Vagina (tissue), 2 donors: ENCODE measurements at regions not wholly inside any gene's neighbourhood (a gene's known extent, or its start where the extent isn't known, plus 50 kb on each side); places are given as distances from the start of the nearest gene placed in this dataset.
"Not testable (repeated sequence)": the region's sequence is repeated elsewhere in the genome, so short reads cannot be mapped to it uniquely, and the experiment has no call there.

ENCODE experiments used
- DNase-seq, 2 donors: peaks; one replicate each; pipeline ENCODE4 v3.0.0-alpha.2; 2017; ENCODE audit errors: extremely low spot score in 2 of 2
- H3K27ac ChIP-seq: fragments of 200-600 bp; sonication (generic); one replicate; pipeline ENCODE4 v1.5.1; 2019
- H3K27me3 ChIP-seq: fragments of 200-600 bp; sonication (generic); one replicate; pipeline ENCODE4 v1.5.1; 2019
- H3K36me3 ChIP-seq, 2 donors: fragments of 200-600 bp; sonication (generic); one replicate each; pipeline ENCODE4 v1.5.1; 2017 to 2019
- H3K4me1 ChIP-seq: fragments of 200-600 bp; sonication (generic); one replicate; pipeline ENCODE4 v1.5.1; 2019
- H3K4me3 ChIP-seq, 2 donors: fragments of 200-600 bp; sonication (generic); 1 replicate in 1 of 2; 2 replicates in 1 of 2; pipeline ENCODE4 v1.5.1; 2016 to 2019
- H3K9me3 ChIP-seq: fragments of 200-600 bp; sonication (generic); one replicate; pipeline ENCODE4 v1.5.1; 2019
- CTCF ChIP-seq, 3 experiments: fragments of 450-650 bp in 2 of 3; fragments of 200-600 bp in 1 of 3; sonication (generic) in 1 of 3; IDR thresholded peaks; one replicate each; pipeline ENCODE4 v1.5.1; 2017 to 2019; ENCODE audit warnings: antibody characterized with exemption in 3 of 3, mild to moderate bottlenecking in 2 of 3, moderate library complexity in 2 of 3
- POLR2A ChIP-seq, 2 donors: fragments of 450-650 bp; IDR thresholded peaks; one replicate each; pipeline ENCODE4 v1.6.1; 2017; ENCODE audit warnings: antibody characterized with exemption in 2 of 2, mild to moderate bottlenecking in 2 of 2, moderate library complexity in 2 of 2
- POLR2AphosphoS5 ChIP-seq, 2 donors: sonication (generic); formaldehyde crosslinking; IDR thresholded peaks; one replicate each; pipeline ENCODE4 v1.9.0; 2017; ENCODE audit warnings: antibody characterized with exemption in 2 of 2, mild to moderate bottlenecking in 2 of 2, low read depth in 1 of 2; ENCODE audit not compliant: insufficient read depth in 1 of 2
- intact Hi-C: fragments of 100-400 bp; cut with DNase I; formaldehyde crosslinking; loops from one replicate; pipeline ENCODE4 v1.15.1; 2023

- Histone ChIP-seq H3K4me3 (no peak overlapping the region), H3K4me1 (no peaks in the 10 kb centered on the region), H3K27ac (no peak overlapping the region), H3K27me3 (no peaks in the 10 kb centered on the region), H3K9me3 (no peaks in the 10 kb centered on the region), H3K36me3 (no peaks in the 10 kb centered on the region)
- DNase-seq, result no peak
- no peak for TF ChIP-seq POLR2A (IDR thresholded peaks at IDR 0.05)
- no peak for TF ChIP-seq CTCF (IDR thresholded peaks at IDR 0.05)
- TF ChIP-seq POLR2AphosphoS5 (IDR thresholded peaks at IDR 0.05; ENCODE audit: insufficient read depth in 1 of 2, low read depth in 1 of 2), result no peak
- intact Hi-C loops, result no loop called here
Observed at GRCh38 chr11:43172477-43172876, 139.3 kb upstream of the API5 start.

- intact Hi-C loops, result no loop called here
- no peak for DNase-seq
- Histone ChIP-seq H3K9me3 (no peaks in the 10 kb centered on the region), H3K4me3 (no peak overlapping the region), H3K27me3 (no peaks in the 10 kb centered on the region), H3K36me3 (no peaks in the 10 kb centered on the region), H3K27ac (no peak overlapping the region), H3K4me1 (no peaks in the 10 kb centered on the region)
- TF ChIP-seq POLR2A (IDR thresholded peaks at IDR 0.05) (no peak), POLR2AphosphoS5 (IDR thresholded peaks at IDR 0.05; ENCODE audit: insufficient read depth in 1 of 2, low read depth in 1 of 2) (no peak), CTCF (IDR thresholded peaks at IDR 0.05) (no peak)
Observed at GRCh38 chr11:43177975-43178374, 133.8 kb upstream of the API5 start.

GRCh38 chr11:43194459-43194858 lies 117.3 kb upstream of the API5 start:
- H3K4me3 ChIP-seq, intact Hi-C loops, H3K27ac ChIP-seq, DNase-seq, H3K27me3 ChIP-seq, H3K36me3 ChIP-seq, H3K9me3 ChIP-seq, H3K4me1 ChIP-seq: not testable (repeated sequence)

GRCh38 chr11:43197379-43197778 lies 114.4 kb upstream of the API5 start:
- Histone ChIP-seq H3K4me3 (no peak overlapping the region), H3K27me3 (no peaks in the 10 kb centered on the region), H3K4me1 (no peaks in the 10 kb centered on the region), H3K27ac (no peak overlapping the region), H3K9me3 (no peaks in the 10 kb centered on the region), H3K36me3 (no peaks in the 10 kb centered on the region)
- DNase-seq, result no peak
- intact Hi-C loops, result no loop called here
- no peak for TF ChIP-seq POLR2AphosphoS5 (IDR thresholded peaks at IDR 0.05; ENCODE audit: insufficient read depth in 1 of 2, low read depth in 1 of 2)
- no peak for TF ChIP-seq CTCF (IDR thresholded peaks at IDR 0.05)
- no peak for TF ChIP-seq POLR2A (IDR thresholded peaks at IDR 0.05)

GRCh38 chr11:43200031-43200430 lies 111.8 kb upstream of the API5 start:
- intact Hi-C loops, result no loop called here

More at GRCh38 chr11:43200031-43200430, 111.8 kb upstream of the API5 start:
- Histone ChIP-seq H3K9me3 (no peaks in the 10 kb centered on the region), H3K4me1 (no peaks in the 10 kb centered on the region), H3K36me3 (no peaks in the 10 kb centered on the region), H3K27me3 (no peaks in the 10 kb centered on the region), H3K4me3 (no peak overlapping the region), H3K27ac (no peak overlapping the region)
- TF ChIP-seq POLR2AphosphoS5 (IDR thresholded peaks at IDR 0.05; ENCODE audit: insufficient read depth in 1 of 2, low read depth in 1 of 2) (no peak), CTCF (IDR thresholded peaks at IDR 0.05) (no peak), POLR2A (IDR thresholded peaks at IDR 0.05) (no peak)
- DNase-seq, result no peak
